GM12878 (cell line): ENCODE measurements at regions not wholly inside any gene's neighbourhood (a gene's known extent, or its start where the extent isn't known, plus 50 kb on each side); places are given as distances from the start of the nearest gene placed in this dataset.

Experiments
- ATAC-seq: fragments of 200-7000 bp; cut with Tn5 transposase; 3 replicates; pipeline ENCODE4 v1.9.1; 2020; ENCODE audit warnings: mild to moderate bottlenecking, moderate library complexity
- BruUV-seq: library from RNA; stranded (reverse); fragments of 400-500 nt; replicated peaks from 2 replicates; lab custom pipeline; 2021; lab: Mats Ljungman, UMichigan
- CTCF ChIA-PET: fragments of 300-600 bp; sonication (Branson Sonifier 250); formaldehyde crosslinking; extraction: SDS; loops from one replicate; lab custom pipeline; 2021; ENCODE audit warnings: inconsistent platforms; lab: Yijun Ruan, JAX
- POLR2A ChIA-PET: fragments of 350-600 bp; formaldehyde crosslinking; extraction: SDS; loops from one replicate; lab custom pipeline; 2021; ENCODE audit warnings: inconsistent platforms; lab: Charles Lee
- RAD21 ChIA-PET: fragments of 300-600 bp; sonication (Branson Sonifier 250); formaldehyde crosslinking; loops from one replicate; lab custom pipeline; 2023; ENCODE audit warnings: antibody characterized with exemption; ENCODE audit not compliant: unreplicated experiment; lab: Charles Lee
- SMC1A ChIA-PET: fragments of 300-600 bp; sonication (Branson Sonifier 250); formaldehyde crosslinking; loops from one replicate; lab custom pipeline; 2023; ENCODE audit not compliant: unreplicated experiment, uncharacterized antibody; lab: Charles Lee
- DNase-seq: peaks from one replicate; pipeline ENCODE4 v3.0.0-alpha.2; 2011; ENCODE audit warnings: low read depth, low spot score
- FAIRE-seq: peaks from 3 replicates; lab custom pipeline; 2011; peaks lifted over from hg19 to GRCh38; lab: Jason Lieb, UNC
- H2AFZ ChIP-seq: 2 replicates; pipeline ENCODE4 v1.6.0; 2011; ENCODE audit warnings: low read depth, low read length, control low read depth; ENCODE audit not compliant: control insufficient read depth
- H3K27ac ChIP-seq: 2 replicates; pipeline ENCODE4 v1.5.1; 2011; ENCODE audit warnings: control low read depth; ENCODE audit not compliant: control insufficient read depth, insufficient read depth
- H3K27me3 ChIP-seq, 2 experiments: replicated peaks in 1 of 2; 2 replicates each; pipeline versions ENCODE4 v1.6.0 to v1.6.1; 2011; ENCODE audit warnings: low read length in 1 of 2; ENCODE audit not compliant: control insufficient read depth in 2 of 2, insufficient read depth in 2 of 2
- H3K36me3 ChIP-seq, 2 experiments: 2 replicates each; pipeline ENCODE4 v1.5.1; 2011; ENCODE audit warnings: low read length in 1 of 2; ENCODE audit not compliant: control insufficient read depth in 2 of 2, insufficient read depth in 2 of 2
- H3K4me1 ChIP-seq: 2 replicates; pipeline ENCODE4 v1.6.1; 2011; ENCODE audit warnings: mild to moderate bottlenecking, low read length, moderate library complexity, mixed read lengths; ENCODE audit not compliant: control insufficient read depth, insufficient read depth
- H3K4me2 ChIP-seq: 2 replicates; pipeline ENCODE4 v1.6.0; 2011; ENCODE audit warnings: control low read depth; ENCODE audit not compliant: control insufficient read depth, insufficient read depth
- H3K4me3 ChIP-seq: fragments of 200-600 bp; sonication (generic); 2 replicates; pipeline ENCODE4 v1.5.1; 2016
- H3K79me2 ChIP-seq: 2 replicates; pipeline ENCODE4 v1.6.0; 2011; ENCODE audit warnings: low read length; ENCODE audit not compliant: control insufficient read depth, insufficient read depth
- H3K9ac ChIP-seq: 2 replicates; pipeline ENCODE4 v1.8.0; 2011; ENCODE audit warnings: low read length, control low read depth, mixed read lengths; ENCODE audit not compliant: control insufficient read depth, insufficient read depth
- H3K9me3 ChIP-seq: replicated peaks from 3 replicates; pipeline ENCODE4 v1.5.1; 2011; ENCODE audit warnings: mild to moderate bottlenecking, low read length; ENCODE audit not compliant: control insufficient read depth, insufficient read depth
- H4K20me1 ChIP-seq: 2 replicates; pipeline ENCODE4 v1.6.0; 2011; ENCODE audit not compliant: control insufficient read depth, insufficient read depth
- BCLAF1 ChIP-seq: fragments of 450-650 bp; IDR thresholded peaks from 2 replicates; pipeline ENCODE4 v1.6.1; 2017; ENCODE audit warnings: antibody characterized with exemption, mild to moderate bottlenecking, moderate library complexity
- FOXM1 ChIP-seq: IDR thresholded peaks from 2 replicates; pipeline ENCODE4 v1.6.1; 2012; ENCODE audit warnings: low read depth, mild to moderate bottlenecking, inconsistent platforms, low read length, moderate library complexity
- JUND ChIP-seq: IDR thresholded peaks from 2 replicates; pipeline ENCODE4 v1.6.1; 2012; ENCODE audit warnings: low read depth, mild to moderate bottlenecking, low read length, improper control_type of control experiment, moderate library complexity
- KDM1A ChIP-seq: fragments of 200-600 bp; sonication (generic); IDR thresholded peaks from 2 replicates; pipeline ENCODE4 v1.6.1; 2016; ENCODE audit warnings: borderline replicate concordance
- NFYB ChIP-seq: IDR thresholded peaks from 2 replicates; pipeline ENCODE4 v1.6.1; 2011; ENCODE audit warnings: low read depth, mild to moderate bottlenecking, low read length, improper control_type of control experiment, moderate library complexity; ENCODE audit not compliant: insufficient read depth
- NR2C1 ChIP-seq: fragments of 450-650 bp; IDR thresholded peaks from 2 replicates; pipeline ENCODE4 v1.6.1; 2017; ENCODE audit warnings: antibody characterized with exemption, mild to moderate bottlenecking, moderate library complexity
- PKNOX1 ChIP-seq: fragments of 450-650 bp; IDR thresholded peaks from 2 replicates; pipeline ENCODE4 v1.6.1; 2016; ENCODE audit warnings: mild to moderate bottlenecking
- SP1 ChIP-seq: IDR thresholded peaks from one replicate; pipeline ENCODE4 v1.6.1; 2011; ENCODE audit warnings: low read depth, low read length
- TBL1XR1 ChIP-seq: IDR thresholded peaks from 2 replicates; pipeline ENCODE4 v1.6.1; 2012; ENCODE audit warnings: low read depth, low read length, improper control_type of control experiment
- WGBS: methylation state at CpG from one replicate; pipeline ENCODE4 v1.1.6; 2016; ENCODE audit warnings: low lambda C conversion rate; ENCODE audit not compliant: insufficient replicate concordance, insufficient coverage; ENCODE audit errors: missing lambda C conversion rate; 5-methylcytosine and 5-hydroxymethylcytosine counted together
- in situ Hi-C: fragments of 300-500 bp; cut with MboI; formaldehyde crosslinking; loops from 9 replicates; pipeline ENCODE4 v1.14.3; 2018; ENCODE audit warnings: mixed read lengths
- intact Hi-C: fragments of 100-400 bp; cut with micrococcal nuclease; formaldehyde crosslinking; loops from one replicate; pipeline ENCODE4 v1.14.2; 2022; ENCODE audit not compliant: unreplicated experiment
- TF ChIP-seq, protein P1 (sequence below): fragments of 450-650 bp; formaldehyde crosslinking; IDR thresholded peaks from 2 replicates; pipeline ENCODE4 v1.4.0; 2020; ENCODE audit warnings: mild to moderate bottlenecking, moderate library complexity

- H2AFZ ChIP-seq: no peak overlapping the region
- POLR2A ChIA-PET: no interaction called here
- H3K9me3 ChIP-seq: no peaks in the 10 kb centered on the region
- intact Hi-C loops: no loop called here
- BruUV-seq: no TSS peak
- H3K9ac ChIP-seq: no peak overlapping the region
- 48% methylated on average over 2 of the region's 2 CpGs for WGBS
- CTCF ChIA-PET: no interaction called here
- no peaks in the 10 kb centered on the region for H3K36me3 ChIP-seq
- RAD21 ChIA-PET: no interaction called here
- DNase-seq (no peak), ATAC-seq (no peak), FAIRE-seq (no peak)
- in situ Hi-C loops: no loop called here
- H3K4me2 ChIP-seq: no peak overlapping the region
- H3K4me3 ChIP-seq: no peak overlapping the region
- H3K4me1 ChIP-seq: no peaks in the 10 kb centered on the region
- H3K79me2 ChIP-seq: no peaks in the 10 kb centered on the region
- H3K27ac ChIP-seq: no peak overlapping the region
- SMC1A ChIA-PET: no interaction called here
- no peaks in the 10 kb centered on the region for H4K20me1 ChIP-seq
- no peaks in the 10 kb centered on the region for H3K27me3 ChIP-seq
- TF ChIP-seq NR2C1 (no peak), KDM1A (no peak), NFYB (peak; percentile 84), JUND (no peak), FOXM1 (no peak)
These were observed 194.6 kb downstream of the GAS1 start for GRCh38 chr9:86752733-86753132.

GRCh38 chr9:86751956-86752355 is 195.3 kb downstream of the GAS1 start:
- no peak for ATAC-seq
- CTCF ChIA-PET: no interaction called here
- POLR2A ChIA-PET: no interaction called here
- TF ChIP-seq TBL1XR1 (no peak), SP1 (no peak), PKNOX1 (no peak), BCLAF1 (no peak)
- TF ChIP-seq, protein P1, sequence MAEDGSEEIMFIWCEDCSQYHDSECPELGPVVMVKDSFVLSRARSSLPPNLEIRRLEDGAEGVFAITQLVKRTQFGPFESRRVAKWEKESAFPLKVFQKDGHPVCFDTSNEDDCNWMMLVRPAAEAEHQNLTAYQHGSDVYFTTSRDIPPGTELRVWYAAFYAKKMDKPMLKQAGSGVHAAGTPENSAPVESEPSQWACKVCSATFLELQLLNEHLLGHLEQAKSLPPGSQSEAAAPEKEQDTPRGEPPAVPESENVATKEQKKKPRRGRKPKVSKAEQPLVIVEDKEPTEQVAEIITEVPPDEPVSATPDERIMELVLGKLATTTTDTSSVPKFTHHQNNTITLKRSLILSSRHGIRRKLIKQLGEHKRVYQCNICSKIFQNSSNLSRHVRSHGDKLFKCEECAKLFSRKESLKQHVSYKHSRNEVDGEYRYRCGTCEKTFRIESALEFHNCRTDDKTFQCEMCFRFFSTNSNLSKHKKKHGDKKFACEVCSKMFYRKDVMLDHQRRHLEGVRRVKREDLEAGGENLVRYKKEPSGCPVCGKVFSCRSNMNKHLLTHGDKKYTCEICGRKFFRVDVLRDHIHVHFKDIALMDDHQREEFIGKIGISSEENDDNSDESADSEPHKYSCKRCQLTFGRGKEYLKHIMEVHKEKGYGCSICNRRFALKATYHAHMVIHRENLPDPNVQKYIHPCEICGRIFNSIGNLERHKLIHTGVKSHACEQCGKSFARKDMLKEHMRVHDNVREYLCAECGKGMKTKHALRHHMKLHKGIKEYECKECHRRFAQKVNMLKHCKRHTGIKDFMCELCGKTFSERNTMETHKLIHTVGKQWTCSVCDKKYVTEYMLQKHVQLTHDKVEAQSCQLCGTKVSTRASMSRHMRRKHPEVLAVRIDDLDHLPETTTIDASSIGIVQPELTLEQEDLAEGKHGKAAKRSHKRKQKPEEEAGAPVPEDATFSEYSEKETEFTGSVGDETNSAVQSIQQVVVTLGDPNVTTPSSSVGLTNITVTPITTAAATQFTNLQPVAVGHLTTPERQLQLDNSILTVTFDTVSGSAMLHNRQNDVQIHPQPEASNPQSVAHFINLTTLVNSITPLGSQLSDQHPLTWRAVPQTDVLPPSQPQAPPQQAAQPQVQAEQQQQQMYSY (CRISPR knock-in tag): no peak

More at GRCh38 chr9:86751956-86752355, 195.3 kb downstream of the GAS1 start:
- H3K9me3 ChIP-seq: no peaks in the 10 kb centered on the region
- WGBS: 37% methylated on average over 5 of the region's 5 CpGs
- H3K36me3 ChIP-seq: no peaks in the 10 kb centered on the region
- no TSS peak for BruUV-seq
- ChIA-PET RAD21 (no interaction called here), SMC1A (interaction anchor here (1.0 kb wide), 1 partner anchor 12 kb away, joined by 3 read pairs; no protein-coding TSS in a partner anchor)
- FAIRE-seq: no peak
- no peaks in the 10 kb centered on the region for H4K20me1 ChIP-seq
- H3K79me2 ChIP-seq: no peaks in the 10 kb centered on the region
- in situ Hi-C loops (no loop called here), intact Hi-C loops (no loop called here)
- DNase-seq: no peak
- no peaks in the 10 kb centered on the region for H3K27me3 ChIP-seq
- no peak overlapping the region for H3K4me2 ChIP-seq
- H3K4me1 ChIP-seq: no peaks in the 10 kb centered on the region
- H2AFZ ChIP-seq: no peak overlapping the region
- no peak overlapping the region for H3K27ac ChIP-seq
- H3K4me3 ChIP-seq: no peak overlapping the region
- H3K9ac ChIP-seq: no peak overlapping the region
